ENCODE measurements at regions not wholly inside any gene's neighbourhood (a gene's known extent, or its start where the extent isn't known, plus 50 kb on each side); places are given as distances from the start of the nearest gene placed in this dataset.

GRCh38 chr18:56173542-56174220, 464.7 kb downstream of the TXNL1 start:
- DNase-seq (ENCODE audit: low spot score): no peak

GRCh38 chr18:56172527-56172926, 465.9 kb downstream of the TXNL1 start:
- DNase-seq (ENCODE audit: low spot score): no peak

GRCh38 chr18:56171848-56172247, 466.5 kb downstream of the TXNL1 start:
- no peak for DNase-seq (ENCODE audit: low spot score)

DNA sequence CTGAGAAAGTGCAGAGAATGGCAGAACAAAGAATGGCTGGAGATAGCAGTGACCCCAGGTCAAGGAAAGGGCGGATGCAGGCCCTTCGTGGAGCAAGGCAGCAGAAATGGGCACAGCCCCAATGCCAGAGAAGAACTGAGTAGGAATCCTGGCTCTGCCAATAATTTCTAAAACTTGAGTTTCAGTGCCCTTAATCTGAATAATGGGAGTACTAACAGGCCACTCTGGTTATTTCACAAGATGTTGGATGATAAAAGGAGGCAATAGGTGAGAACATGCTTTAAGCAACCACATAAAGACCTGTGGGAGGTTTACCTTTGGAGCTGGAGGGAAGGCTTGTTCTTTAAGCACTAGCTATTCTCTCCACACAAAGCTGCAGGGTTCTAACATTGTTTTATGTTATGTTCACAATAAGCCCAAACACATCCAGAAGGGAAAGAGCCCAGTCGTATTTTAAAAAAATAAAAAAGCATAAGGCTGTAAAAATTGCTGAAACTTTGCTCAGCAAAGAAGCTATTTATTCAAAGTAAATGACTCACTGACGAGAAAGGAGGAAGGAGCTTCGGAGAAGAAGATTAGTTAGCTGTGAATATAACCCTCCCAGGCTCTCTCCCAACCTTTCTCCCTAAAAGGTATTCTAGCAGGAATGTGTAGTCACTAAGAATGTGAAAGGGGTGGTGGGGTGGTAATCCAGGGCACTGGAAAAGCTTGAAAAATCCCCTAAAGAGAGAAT, 470.2 kb downstream of the TXNL1 start:
- no peak for DNase-seq (ENCODE audit: low spot score)

GRCh38 chr18:56167366-56167765, 471.0 kb downstream of the TXNL1 start:
- no peak for DNase-seq (ENCODE audit: low spot score)

DNA sequence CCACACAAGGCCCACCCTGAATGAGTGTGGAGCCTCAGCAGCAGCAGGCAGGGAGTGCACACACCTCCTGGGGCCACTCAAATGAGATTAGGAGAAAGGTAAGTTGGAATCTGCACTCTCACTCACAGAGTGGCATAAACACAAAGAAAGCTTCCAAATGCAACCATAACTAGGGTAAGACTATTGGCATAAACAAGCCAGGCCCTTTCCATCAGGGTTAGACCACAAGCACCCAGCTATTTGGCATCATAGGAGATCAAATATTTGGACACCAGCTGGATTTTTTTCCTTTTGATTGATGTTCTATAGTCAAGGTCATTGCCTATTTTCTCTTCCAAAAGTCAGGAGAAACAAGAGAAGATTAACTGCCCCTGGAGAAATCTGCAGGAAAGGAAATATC, 471.5 kb downstream of the TXNL1 start:
- DNase-seq (ENCODE audit: low spot score): no peak

DNA sequence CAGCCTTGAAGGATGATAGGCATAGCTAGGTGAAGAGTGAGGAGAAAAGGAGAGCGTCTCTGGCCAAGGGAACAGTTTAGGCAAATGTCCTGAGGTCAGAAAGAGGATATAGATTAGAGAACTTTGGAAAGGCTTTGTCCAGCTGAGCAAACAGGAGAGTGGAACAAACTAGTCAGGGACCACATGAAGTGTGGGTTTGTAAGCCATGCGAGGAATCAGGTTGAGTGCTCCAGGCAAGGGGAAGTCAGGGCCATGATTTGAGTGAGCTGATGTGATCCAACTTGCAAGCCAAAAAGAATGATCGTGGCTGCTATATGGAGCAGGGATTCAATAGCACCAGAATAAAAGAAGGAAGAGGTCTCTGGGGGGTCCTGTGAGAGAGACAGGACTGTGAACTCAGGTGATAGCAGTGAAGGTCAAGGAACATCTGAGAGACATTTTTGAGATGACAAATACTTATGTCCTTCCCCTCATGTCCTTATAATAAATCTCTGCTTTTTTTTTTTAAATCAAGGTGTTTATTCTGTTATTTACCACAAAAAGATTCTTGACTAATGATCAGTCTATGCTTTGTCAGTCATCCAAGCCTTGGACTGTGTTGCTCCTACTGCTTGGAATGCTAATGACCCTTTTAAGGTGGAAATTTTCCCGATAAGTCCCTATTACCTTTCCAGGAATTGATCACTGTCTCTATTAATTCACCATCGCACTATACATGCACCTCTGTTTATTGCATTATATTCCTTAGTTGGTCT, 472.6 kb downstream of the TXNL1 start:
- DNase-seq (ENCODE audit: low spot score): no peak

GRCh38 chr18:56162311-56163265, 475.8 kb downstream of the TXNL1 start:
- no peak for DNase-seq (ENCODE audit: low spot score)

DNA sequence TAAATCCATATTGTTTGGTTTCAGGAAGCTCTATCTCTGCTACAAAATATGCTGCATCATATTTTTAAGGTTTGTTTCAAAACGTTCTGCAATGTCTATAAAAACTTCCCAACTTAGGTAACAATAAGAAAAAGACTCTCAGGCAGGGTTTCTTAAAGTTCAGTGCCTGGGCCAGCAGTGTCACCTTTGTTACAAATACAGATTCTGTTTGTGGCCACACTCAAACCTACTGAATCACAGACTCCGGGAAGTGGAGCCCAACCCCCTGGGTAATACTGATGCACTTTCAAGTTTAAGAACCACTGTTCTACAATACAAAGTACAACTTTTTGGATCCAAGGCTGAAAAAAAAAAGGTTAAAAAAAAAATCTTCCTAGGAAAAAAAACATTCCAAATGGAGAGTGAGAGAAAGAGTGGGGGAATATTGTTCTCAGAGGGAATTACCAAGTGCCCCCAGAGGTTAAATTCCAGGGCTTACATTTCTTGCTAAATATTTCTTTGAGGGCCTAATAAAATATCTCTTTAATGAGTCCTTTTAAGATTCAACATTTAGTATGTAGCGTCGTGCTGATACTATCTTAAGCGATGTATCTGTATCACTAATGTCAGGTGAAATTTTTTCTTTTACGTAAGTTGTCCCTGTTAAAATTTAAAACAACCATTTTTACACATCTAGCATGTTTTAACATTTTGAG, 476.7 kb downstream of the TXNL1 start:
- DNase-seq (ENCODE audit: low spot score): no peak

GRCh38 chr18:56158676-56159075, 479.7 kb downstream of the TXNL1 start:
- no peak for DNase-seq (ENCODE audit: low spot score)

- DNase-seq (ENCODE audit: low spot score): no peak
These were observed 480.9 kb downstream of the TXNL1 start for GRCh38 chr18:56157541-56157940.

DNA sequence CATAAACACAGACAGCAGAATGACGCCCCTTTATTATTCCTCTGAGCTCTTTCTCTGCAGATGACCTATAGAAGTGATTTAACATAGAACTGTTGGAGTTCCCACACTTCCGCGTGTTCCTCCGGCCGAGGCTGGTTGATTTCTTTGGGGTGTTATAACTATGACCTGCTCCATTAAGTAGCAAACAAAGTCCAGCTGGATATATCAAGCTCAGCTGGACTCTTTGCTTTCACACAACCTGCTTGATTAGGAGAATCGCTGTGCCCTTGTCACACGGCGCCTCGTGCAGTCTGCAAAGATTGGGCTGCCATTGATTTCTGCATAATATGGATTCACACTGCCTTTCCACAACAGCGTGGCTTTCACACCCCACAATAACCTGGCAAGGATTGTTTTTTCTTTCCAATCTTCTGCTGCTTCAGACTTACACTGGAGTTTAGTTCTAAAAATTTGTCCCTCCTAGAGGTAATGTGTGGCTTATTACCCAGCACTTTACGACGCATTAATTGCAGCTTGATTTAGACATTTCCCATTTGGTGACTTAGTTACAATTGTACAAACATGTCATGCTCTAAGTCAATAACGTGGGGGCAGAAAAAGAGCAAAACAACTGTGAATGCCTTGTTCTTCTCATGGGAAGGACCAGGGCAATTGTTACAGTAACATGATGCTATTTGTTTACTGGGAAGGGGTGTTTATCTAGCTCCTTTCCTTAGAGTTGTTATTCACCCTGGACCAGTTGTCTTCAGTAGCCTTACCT, 485.7 kb downstream of the TXNL1 start:
- no peak for DNase-seq (ENCODE audit: low spot score)

DNA sequence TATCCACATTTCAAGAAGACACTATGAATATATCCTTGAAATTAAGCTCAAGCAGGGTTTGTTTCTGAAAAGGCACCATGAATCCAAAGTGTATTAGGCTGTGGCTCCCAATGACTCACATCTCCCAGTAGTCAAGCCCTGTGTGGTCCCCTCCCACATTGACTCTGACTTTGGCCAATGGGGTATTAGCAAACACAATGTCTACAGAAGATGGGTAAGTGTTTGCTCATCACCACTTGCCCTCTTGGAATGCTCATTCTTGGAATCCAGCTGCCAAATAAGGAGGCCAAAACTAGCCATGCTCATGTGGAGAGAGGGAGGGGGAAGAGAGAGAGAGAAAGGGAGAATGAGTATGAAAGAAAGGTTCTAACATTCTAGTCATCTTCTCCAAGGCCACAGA, 490.0 kb downstream of the TXNL1 start:
- DNase-seq (ENCODE audit: low spot score): no peak

GRCh38 chr18:56146565-56146964, 491.8 kb downstream of the TXNL1 start:
- no peak for DNase-seq (ENCODE audit: low spot score)

- no peak for DNase-seq (ENCODE audit: low spot score)
These were observed 496.4 kb downstream of the TXNL1 start for GRCh38 chr18:56142001-56142400.

DNA sequence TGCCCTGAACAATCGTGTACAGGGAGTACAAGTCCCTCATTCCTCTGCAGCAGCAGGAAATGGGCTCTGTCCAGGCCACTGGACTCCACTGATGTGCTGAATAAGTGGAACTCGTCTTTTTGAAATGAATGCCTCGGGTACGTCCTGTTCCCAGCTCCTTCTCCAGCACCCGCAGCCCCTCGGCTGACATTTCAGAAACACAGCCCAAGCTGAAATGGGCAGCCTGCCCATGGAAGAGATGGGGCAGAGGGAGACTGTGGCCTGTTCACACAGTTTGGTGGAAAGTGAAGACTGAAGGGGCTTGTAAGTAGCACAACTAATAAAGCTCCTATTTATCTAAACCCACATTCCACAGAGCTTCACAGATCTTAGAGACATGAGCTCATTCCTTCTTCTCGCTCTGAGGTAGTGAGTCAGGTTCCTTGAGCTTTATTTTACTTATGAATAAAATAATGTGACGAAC, 498.6 kb downstream of the TXNL1 start:
- DNase-seq (ENCODE audit: low spot score): peak; percentile 46

- no peak for DNase-seq (ENCODE audit: low spot score)
These were observed 499.0 kb downstream of the TXNL1 start for GRCh38 chr18:56139372-56139771.

GRCh38 chr18:56136105-56136504, 502.3 kb downstream of the TXNL1 start:
- DNase-seq (ENCODE audit: low spot score): no peak

GRCh38 chr18:56130481-56130880, 507.9 kb downstream of the TXNL1 start:
- DNase-seq (ENCODE audit: low spot score): no peak

- no peak for DNase-seq (ENCODE audit: low spot score)
These were observed 510.1 kb downstream of the TXNL1 start for GRCh38 chr18:56128153-56128791.

Data from globus pallidus (tissue), 1 donor.